A673 (cell line): ENCODE measurements at regions not wholly inside any gene's neighbourhood (a gene's known extent, or its start where the extent isn't known, plus 50 kb on each side); places are given as distances from the start of the nearest gene placed in this dataset.

ENCODE experiments used
- CTCF ChIP-seq: fragments of 300-800, 200-600 bp; sonication (generic); conservative IDR thresholded peaks from 2 replicates; pipeline ENCODE4 v1.5.1; 2017; ENCODE audit warnings: low read depth, mild to moderate bottlenecking, antibody characterized with exemption, low read length, moderate library complexity, mixed read lengths
- EZH2 ChIP-seq: fragments of 200-600 bp; sonication (generic); IDR thresholded peaks from 2 replicates; pipeline ENCODE4 v1.6.1; 2017; ENCODE audit warnings: borderline replicate concordance, low read depth, mild to moderate bottlenecking, mixed read lengths, antibody characterized with exemption, low read length; ENCODE audit not compliant: poor library complexity, severe bottlenecking

- no peak for TF ChIP-seq CTCF
- no peak for TF ChIP-seq EZH2
Measured at GRCh38 chr3:88263417-88264100, 113.8 kb downstream of the C3orf38 start.
